SKM-1 treated with dmso at 0.1 percent for 144 hours (cell line): ENCODE measurements at regions not wholly inside any gene's neighbourhood (a gene's known extent, or its start where the extent isn't known, plus 50 kb on each side); places are given as distances from the start of the nearest gene placed in this dataset.
"Not testable (repeated sequence)": the region's sequence is repeated elsewhere in the genome, so short reads cannot be mapped to it uniquely, and the experiment has no call there.

Source experiments
- DNase-seq: peaks from one replicate; lab custom pipeline; 2025; ENCODE audit not compliant: unreplicated experiment; lab: John Stamatoyannopoulos, UW

- DNase-seq = no peak
Measured at GRCh38 chr4:63090641-63091040, 1318.6 kb downstream of the TECRL start.

- DNase-seq = no peak
Measured at GRCh38 chr4:63085091-63085490, 1324.2 kb downstream of the TECRL start.

- DNase-seq = no peak
Measured at GRCh38 chr4:63080934-63081333, 1328.3 kb downstream of the TECRL start.

GRCh38 chr4:63063760-63064159 lies 1345.5 kb downstream of the TECRL start:
- no peak for DNase-seq

GRCh38 chr4:63062891-63063290 lies 1346.4 kb downstream of the TECRL start:
- not testable (repeated sequence) for DNase-seq

GRCh38 chr4:63049726-63050125 lies 1359.5 kb downstream of the TECRL start:
- no peak for DNase-seq

- DNase-seq = no peak
Measured at GRCh38 chr4:63049278-63049677, 1360.0 kb downstream of the TECRL start.

GRCh38 chr4:63036159-63036866 lies 1372.9 kb downstream of the TECRL start:
- DNase-seq = no peak

GRCh38 chr4:63029380-63029779 lies 1379.9 kb downstream of the TECRL start:
- DNase-seq = no peak

GRCh38 chr4:63020661-63021060 lies 1388.6 kb downstream of the TECRL start:
- no peak for DNase-seq

- DNase-seq = no peak
Measured at GRCh38 chr4:63017300-63017699, 1392.0 kb downstream of the TECRL start.

- DNase-seq = no peak
Measured at GRCh38 chr4:62970846-62971245, 1438.4 kb downstream of the TECRL start.

- DNase-seq = no peak
Measured at GRCh38 chr4:62960415-62960814, 1448.8 kb downstream of the TECRL start.

- no peak for DNase-seq
Measured at GRCh38 chr4:62953752-62954151, 1455.5 kb downstream of the TECRL start.

- no peak for DNase-seq
Measured at GRCh38 chr4:62952366-62952765, 1456.9 kb downstream of the TECRL start.

GRCh38 chr4:62948108-62948507 lies 1461.1 kb downstream of the TECRL start:
- no peak for DNase-seq

- DNase-seq = no peak
Measured at GRCh38 chr4:62940229-62940628, 1469.0 kb downstream of the TECRL start.

- no peak for DNase-seq
Measured at GRCh38 chr4:62930884-62931283, 1478.4 kb downstream of the TECRL start.

- DNase-seq = no peak
Measured at GRCh38 chr4:62928483-62928882, 1480.8 kb downstream of the TECRL start.

- no peak for DNase-seq
Measured at GRCh38 chr4:62927574-62927973, 1481.7 kb downstream of the TECRL start.

GRCh38 chr4:62923783-62924182 lies 1485.5 kb downstream of the TECRL start:
- DNase-seq = no peak

- DNase-seq = no peak
Measured at GRCh38 chr4:62917649-62918048, 1491.6 kb downstream of the TECRL start.

GRCh38 chr4:62914758-62915157 lies 1494.5 kb downstream of the TECRL start:
- no peak for DNase-seq
